GM19372 (cell line): ENCODE measurements at regions not wholly inside any gene's neighbourhood (a gene's known extent, or its start where the extent isn't known, plus 50 kb on each side); places are given as distances from the start of the nearest gene placed in this dataset.

Experiments used
- ATAC-seq: cut with Tn5 transposase; IDR thresholded peaks from one replicate; pipeline ENCODE4 v1.9.1; 2021; ENCODE audit warnings: mild to moderate bottlenecking, low read depth, moderate library complexity; ENCODE audit not compliant: unreplicated experiment

DNA sequence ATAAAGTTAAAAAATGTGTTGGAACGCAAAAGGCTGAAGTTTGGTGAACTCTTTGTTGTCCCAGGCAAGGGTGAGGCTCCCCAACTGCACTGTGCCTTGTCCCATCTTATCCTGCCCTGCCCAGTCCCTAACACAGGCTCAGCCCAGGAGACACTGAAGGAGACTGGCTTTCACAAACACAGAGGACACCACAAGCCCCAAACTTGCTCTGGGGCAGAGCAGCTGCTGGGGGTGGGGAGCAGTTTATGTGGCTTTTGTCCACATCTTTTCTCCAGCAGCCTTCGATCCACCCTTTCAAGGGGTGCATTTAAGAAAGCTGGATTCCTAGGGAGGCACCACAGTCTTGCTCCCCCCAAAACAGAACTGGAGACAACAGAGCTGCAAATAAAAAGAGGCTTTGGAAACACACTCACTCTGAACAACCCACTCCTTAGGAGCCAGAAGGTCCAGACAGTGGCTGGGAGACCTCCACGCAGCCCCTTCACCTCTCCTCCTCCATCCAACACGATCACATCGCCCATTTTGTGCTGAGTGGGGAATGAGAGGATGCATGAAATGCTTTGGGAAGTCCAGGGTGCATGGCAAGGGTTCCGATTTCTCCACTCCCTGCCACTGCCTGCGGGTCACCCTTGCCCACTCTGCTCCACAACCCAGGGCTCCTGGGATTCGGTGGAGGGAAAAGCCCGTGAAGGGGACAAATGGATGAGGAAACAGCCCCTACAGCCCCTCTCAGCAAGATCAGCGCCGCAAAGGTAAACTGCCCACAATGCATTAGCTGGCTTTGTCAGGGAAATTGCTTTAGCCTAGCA, 260.5 kb upstream of the TLE3 start:
- no peak for ATAC-seq

DNA sequence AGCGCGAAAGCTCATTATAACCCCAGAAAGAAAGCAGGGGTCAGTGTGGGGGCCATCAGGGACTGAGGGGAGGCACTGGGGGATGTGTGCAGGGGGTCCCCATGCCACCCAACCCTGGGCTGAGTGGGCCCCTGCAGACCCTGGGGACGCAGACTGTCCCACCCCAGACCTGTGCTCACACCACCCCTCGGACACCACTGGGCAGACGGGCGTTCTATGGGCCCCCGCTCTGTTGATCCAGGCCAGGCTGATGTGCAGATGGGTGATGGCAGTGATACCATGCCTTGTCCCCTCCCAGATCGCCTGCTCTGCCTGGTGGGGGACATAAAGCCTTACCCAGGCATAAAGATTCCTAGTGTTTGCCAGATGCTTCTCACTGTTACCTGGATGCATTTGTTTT, 259.7 kb upstream of the TLE3 start:
- ATAC-seq: no peak

DNA sequence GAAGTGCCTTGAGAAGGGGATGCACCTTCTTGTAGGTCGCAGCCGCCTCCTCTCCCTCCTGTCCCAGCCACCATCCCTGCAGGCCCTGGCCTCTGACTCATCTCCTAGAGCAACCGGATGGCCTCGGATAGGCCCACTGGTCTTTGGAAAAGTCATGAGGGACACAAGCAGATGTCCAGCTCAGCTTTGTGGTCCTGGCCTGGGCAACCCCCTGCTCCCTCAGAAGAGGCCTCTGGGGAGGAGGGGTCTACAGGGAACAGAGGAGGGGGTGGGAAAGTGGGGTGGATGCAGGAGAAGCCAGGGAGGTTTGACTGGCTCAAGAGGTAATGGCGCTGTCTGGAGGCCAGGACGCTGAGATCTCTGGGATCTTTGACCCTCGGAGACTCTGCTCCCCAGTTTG, 259.2 kb upstream of the TLE3 start:
- no peak for ATAC-seq

GRCh38 chr15:70356062-70356860, 258.5 kb upstream of the TLE3 start:
- no peak for ATAC-seq

- ATAC-seq: no peak
Observed at GRCh38 chr15:70355275-70355795, 257.6 kb upstream of the TLE3 start.

- no peak for ATAC-seq
Observed at GRCh38 chr15:70354346-70354905, 256.7 kb upstream of the TLE3 start.

DNA sequence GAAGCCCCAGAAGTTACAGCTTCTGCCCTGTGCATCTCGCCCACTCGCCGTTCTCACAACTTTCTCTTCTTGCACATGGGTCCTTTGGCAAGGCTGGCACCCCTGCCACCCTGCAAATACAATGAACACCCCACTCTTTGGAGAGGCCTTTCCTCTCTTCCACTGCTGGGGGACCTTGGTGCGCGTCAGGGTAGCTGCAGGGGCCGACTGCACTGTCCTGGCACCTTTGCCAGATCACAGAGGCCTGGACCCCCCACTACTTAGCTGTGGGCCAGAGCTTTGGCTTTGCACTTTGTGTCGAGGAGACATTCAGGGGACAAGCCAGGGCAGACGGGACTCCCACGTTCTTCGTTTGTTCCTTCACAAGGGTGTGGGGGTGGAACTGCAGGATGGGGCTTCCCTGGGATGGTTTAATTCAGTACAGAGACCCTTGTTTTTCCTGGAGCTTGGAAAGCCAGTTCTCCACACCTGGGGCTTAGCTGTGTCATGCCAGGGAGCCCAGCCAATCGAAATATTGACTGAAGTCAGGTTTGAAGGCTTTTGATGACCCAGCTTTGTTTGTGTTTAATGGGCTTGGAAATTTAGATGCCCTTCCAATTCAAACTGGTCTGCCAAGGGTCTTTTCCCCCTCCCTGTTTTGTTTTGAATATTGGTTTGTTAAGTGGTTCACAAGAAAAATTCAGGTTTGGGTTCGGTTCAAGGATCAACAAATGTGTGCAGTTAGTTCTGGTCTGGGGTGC, 256.1 kb upstream of the TLE3 start:
- no peak for ATAC-seq

- ATAC-seq: no peak
Observed at GRCh38 chr15:70351941-70352774, 254.4 kb upstream of the TLE3 start.

GRCh38 chr15:70351391-70351790, 253.7 kb upstream of the TLE3 start:
- ATAC-seq: no peak

- no peak for ATAC-seq
Observed at GRCh38 chr15:70348581-70349344, 251.0 kb upstream of the TLE3 start.

DNA sequence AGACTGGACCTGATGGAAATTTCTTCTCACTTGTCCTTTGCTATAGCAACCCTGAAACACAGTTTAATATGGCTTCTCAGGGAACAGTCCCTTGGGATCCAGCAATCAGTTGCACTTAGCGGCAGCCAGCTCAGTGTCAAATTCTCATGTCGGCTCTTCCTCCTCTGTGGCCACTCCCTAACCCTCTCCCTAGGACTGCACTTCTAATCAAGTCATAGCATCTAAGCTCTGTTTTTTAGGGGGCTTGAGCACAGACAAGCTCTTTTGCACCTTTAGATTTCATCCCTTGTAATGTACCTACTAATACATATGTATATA, 250.5 kb upstream of the TLE3 start:
- no peak for ATAC-seq

GRCh38 chr15:70347321-70348225, 249.9 kb upstream of the TLE3 start:
- ATAC-seq: no peak

- ATAC-seq: no peak
Observed at GRCh38 chr15:70345251-70346019, 247.7 kb upstream of the TLE3 start.

GRCh38 chr15:70344666-70345065, 246.9 kb upstream of the TLE3 start:
- no peak for ATAC-seq

- no peak for ATAC-seq
Observed at GRCh38 chr15:70343961-70344621, 246.4 kb upstream of the TLE3 start.

DNA sequence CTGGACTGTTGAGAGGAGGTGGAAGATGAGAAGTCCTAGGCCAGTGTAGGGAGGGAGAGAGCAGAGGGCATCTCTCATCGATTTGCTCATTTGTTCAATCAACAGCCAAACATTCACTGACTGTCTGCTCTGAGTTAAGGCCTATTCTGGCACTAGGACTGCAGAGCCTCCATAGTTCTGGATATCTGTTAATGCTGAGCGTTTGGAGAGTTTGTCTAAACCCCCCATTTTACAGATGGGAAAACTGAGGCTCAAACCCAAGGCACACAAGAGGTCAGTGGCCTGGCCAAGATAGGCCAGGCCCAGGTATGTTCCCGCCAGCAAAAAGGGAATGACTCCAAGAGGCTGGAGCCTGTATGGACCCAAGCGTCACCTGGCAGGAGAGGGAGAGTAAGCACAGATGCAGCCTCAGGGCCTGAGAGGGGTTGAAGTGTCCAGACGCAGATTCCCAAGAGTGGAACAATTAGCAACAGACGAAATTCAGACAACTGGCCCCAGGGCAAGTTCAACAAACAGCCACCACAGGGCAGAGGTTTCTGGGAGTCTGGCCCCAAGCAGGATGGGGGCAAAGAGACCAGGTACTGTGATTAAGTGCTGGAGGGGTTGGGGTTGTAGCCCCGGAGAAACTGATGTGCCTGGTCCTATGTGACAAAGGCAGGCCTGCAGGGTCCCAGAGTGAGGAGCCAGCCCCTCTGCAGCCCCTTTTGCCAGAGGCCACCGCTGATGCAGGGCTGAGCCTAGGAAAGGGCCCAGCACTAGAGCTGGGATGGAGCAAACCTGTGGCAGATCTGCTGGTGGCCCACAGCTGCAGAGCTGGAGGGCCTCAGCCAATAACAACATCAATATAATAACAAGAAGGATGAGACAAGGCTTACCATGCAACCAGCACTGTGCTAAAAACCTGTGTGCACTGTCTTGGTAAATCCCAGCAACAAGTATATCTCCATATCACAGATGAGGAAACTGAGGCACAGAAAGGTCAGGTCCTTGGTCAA, 245.1 kb upstream of the TLE3 start:
- ATAC-seq: no peak
